DLD1 (cell line): ENCODE measurements at regions not wholly inside any gene's neighbourhood (a gene's known extent, or its start where the extent isn't known, plus 50 kb on each side); places are given as distances from the start of the nearest gene placed in this dataset.

ENCODE experiments used
- in situ Hi-C: cut with HindIII; loops from 2 replicates; pipeline ENCODE4 v1.10.0; 2017; ENCODE audit warnings: low sequenced_read_pairs

DNA sequence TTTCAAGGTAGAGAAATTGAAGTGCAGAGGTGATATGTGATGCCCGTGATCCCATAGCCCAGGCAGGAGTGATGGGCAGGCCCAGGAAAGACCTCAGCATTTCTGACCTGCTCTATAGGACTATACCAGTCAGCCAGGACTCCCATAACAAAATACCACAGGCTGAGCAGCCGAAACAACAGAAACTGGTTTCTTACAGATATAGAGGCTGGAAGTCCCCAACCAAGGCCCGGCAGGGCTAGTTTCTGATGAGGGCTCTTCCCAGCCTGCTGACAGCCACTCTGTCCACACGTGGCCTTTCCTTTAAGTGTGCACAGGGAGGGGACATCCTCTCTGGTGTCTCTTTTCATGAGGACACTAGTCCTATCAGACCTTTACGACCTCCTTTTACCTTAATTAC is 104.2 kb upstream of the AGAP1 start:
- in situ Hi-C loops, result no loop called here

DNA sequence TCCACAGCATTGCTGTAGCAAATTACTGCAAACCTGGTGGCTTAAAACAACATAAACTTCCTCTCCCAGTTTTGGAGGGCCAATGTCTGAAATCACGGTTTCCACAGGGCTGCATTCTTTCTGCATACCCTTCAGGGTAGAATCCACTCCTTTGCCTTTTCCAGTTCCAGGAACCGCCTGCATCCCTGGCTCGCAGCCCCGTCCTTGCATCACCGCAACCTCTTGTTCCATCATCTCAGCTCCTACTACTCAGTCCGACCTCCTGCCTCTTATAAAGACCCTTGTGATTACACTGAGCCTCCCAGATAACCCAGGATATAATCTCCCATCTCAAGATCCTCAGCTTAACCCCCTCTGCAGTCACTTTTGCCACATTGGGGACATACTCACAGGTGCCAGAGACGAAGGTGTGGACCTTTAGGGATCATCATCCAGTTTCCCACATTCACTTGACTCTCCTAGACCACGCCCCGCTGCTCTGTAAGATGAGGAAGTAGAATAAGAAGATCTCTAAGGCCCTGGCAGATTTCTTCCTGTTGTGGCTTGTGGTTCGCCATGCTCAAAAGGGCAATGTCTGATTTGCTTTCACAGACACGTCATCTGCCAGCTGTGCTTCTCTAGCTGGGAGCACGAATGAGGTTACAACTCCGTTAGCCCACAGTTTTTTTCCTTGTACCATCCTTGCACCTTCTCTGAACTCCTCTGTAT is 103.6 kb upstream of the AGAP1 start:
- in situ Hi-C loops, result no loop called here

DNA sequence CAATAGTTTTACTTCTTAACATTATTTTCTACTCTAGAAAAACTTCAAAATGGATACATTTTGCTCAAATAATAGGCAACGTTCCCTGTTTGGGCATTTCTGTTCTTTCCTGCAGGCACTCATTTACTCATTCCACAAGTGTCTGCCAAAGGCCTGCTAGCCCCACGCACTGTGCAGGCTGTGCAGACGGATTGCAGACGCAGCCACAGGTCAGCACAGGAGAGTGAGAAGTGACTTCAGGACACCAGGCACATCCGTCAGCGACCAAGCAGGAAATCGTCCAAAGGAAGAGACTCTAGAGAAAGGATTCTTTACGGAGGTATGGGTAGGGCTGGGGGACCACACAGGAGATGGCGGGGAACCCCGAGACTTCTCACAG is 103.0 kb upstream of the AGAP1 start:
- in situ Hi-C loops, result no loop called here

DNA sequence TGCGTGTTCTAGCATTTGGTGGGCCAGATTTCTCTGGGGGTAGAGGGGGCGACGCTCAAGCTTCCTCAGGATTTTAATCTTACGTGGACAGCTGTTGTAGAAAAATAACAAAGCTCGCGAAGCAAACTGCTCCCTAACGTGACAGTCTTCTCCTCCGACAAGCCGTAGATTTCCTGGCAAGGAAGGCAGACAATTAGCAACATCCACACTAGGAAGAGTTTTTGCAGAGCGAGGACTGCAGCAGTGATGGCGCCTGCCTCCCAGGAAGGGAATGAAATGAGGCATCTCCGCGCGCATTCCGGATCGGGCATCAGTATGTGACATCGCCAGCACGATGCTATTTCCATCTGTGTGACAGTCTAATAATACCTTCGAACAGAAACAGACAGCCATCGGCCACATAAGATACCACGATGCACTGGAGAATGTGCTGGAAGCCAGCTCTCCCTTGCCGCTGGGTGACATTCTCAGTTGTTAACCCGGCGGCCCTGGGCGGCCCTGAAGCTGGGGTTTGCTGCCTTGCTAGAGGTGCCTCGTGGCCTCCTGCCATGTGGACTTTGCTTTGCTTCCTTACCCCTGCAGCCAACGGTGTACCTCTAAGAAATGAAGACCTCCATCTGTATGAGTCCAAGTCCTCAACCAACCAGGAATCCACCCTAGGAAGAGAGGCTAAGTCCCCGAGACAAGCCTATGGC is 101.8 kb upstream of the AGAP1 start:
- in situ Hi-C loops, result no loop called here

DNA sequence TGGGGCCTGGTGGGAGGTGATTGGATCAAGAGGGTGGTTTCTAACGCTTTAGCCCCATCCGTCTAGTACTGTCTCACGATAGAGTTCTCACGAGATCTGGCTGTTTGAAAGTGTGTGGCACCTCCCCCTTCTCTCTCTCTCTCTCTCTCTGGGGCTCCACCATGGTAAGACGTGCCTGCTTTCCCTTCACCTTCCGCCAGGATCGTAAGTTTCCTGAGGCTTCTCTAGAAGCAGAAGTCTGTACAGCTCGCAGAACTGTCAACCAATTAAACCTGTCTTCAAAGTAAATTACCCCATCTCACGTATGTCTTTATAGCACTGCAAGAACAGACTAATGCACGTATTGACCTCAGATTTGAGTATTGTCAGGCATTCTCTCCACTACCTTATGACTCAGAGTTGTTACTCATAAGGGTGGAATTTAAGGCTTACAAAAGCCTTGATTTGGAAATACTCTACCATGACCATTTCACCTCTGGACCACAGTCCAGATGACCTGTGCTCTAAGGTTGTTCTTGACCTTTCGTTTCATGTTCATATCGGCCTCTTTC is 99.5 kb upstream of the AGAP1 start:
- in situ Hi-C loops, result no loop called here

DNA sequence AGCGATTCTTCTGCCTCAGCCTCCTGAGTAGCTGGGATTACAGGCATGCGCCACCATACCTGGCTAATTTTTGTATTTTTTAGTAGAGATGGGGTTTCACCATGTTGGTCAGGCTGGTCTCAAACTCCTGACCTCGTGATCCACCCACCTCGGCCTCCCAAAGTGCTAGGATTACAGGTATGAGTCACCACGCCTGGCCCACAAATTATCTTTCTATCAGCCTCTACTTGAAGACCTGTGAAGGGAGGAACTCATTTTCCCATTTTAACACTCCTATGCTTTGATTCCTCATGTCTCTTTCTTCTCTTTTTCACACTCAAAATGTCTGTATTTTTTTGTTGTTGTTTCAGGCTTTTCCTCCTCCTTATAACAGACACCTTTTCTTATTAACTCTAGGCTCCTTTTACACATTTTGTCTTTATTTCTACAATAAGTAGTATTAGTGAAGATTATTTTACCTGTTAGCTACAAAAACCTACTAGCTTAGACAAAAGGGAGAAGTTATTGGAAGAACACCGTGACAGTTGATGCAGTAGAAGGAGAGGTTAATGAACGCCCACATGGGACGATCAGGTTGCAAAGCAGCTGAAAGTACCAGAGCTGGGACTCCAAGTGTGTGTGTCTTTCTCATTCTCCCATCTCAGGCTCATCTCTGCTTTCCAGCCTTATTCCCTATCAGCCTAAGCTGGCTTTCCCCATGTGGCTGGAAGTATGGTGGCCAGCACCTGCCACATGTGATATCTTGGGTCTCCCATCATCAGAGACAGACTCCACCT is 97.6 kb upstream of the AGAP1 start:
- in situ Hi-C loops, result no loop called here

DNA sequence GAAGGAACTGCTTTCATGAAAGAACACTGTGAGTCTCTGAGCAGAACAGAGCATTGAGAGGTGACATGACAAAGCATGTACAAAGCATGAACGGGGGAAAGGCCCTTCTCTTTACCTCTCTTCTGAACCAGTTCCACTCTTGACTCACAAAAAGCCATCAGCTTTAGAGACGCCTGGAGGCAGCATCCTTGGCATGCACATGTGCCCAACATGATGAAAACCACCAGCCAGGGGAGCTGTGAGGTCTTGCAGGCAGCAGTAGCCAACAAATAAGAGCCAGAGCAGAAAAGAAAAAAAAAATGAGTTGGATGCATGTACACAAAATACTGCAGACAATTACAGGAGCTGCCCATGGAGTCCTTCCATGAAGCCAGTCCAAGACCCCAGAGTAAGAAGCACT is 95.5 kb upstream of the AGAP1 start:
- in situ Hi-C loops, result no loop called here

DNA sequence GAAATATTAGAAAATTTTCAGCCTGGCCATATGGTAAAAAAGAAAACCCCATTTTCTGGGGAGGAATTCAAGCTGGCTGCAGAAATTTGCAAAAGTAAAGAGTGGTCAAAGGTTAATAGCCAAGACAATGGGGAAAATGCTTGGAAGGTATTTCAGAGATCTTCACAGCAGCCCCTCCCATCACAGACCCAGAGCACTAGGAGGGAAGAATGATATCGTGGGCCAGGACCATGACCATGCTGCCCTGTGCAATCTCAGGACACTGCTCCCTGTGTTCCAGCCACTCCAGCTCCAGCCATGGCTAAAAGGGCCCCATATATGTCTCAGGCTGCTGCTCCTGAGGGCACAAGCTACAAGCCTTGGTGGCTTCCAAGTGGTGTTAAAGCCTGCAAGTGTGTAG is 93.9 kb upstream of the AGAP1 start:
- in situ Hi-C loops, result no loop called here

DNA sequence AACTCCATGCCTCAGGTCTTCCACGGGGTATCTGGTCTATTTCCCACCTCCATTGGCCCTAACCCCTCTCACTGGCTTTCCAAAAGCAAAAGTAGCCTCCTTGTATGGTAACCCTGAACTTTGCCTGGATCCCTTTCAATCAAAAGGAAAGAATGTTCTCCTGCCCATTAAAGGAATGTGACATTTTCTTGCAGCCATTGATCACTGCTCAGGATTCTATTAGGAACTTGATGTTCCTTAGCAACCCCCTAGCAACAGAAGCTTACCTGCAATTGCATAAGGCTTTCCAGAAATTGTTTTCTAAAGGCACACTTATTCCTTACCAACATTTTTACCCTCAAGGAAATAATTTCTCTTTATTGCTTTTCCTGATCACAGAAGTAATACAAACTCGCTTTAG is 91.4 kb upstream of the AGAP1 start:
- in situ Hi-C loops, result no loop called here

DNA sequence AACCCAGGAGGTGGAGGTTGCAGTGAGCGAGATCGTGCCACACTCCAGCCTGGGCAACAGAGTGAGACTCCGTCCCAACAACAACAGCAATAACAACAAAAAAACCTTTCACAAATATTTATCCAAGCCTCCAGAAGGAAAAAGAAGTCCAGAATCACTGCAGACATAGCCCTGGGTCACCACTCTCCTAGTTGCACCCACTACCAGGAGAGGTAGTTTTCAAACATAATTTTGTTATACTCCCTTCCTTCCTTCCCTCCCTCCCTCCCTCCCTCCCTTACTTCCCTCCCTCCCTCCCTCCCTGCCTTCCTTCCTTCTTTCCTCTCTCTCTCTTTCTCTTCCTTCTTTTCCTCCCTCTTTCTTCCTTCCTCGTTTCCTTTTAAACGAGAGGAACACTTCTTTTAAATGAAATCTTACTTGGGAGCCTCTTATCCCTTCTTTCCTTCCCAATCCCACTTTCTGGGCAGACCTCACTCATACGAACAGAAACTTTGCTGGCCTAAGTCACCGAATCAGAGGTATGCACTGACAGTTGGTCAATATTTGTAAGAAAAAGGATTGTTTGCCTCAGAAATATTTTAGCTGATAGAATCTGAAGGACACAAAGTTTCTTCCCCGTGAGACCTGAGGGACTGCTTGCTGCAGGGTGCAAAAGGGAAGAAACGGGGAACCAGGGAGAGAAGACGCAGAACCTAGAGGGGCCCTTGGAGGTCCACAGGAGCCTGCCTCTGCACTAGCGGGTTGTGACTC is 88.1 kb upstream of the AGAP1 start:
- in situ Hi-C loops, result no loop called here

DNA sequence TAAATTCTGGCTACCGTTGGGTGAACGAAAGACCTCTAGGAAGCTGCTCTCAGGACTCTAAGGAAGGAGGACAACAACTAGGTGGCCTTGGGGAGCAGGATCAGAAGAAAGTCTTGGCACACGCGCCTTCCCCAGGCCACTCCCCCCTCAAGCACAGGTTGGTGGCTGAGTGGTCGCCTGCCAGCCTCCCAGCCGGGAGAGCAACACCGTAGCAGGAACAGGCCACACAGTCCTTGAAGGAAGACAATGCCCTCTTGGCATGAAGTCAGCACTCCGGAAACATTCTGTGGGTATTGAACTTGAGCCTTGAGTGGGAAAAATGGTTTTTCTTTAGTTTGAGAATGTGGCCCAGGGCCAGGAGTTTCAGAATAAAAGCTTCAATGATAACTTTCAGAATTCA is 87.4 kb upstream of the AGAP1 start:
- in situ Hi-C loops, result no loop called here

DNA sequence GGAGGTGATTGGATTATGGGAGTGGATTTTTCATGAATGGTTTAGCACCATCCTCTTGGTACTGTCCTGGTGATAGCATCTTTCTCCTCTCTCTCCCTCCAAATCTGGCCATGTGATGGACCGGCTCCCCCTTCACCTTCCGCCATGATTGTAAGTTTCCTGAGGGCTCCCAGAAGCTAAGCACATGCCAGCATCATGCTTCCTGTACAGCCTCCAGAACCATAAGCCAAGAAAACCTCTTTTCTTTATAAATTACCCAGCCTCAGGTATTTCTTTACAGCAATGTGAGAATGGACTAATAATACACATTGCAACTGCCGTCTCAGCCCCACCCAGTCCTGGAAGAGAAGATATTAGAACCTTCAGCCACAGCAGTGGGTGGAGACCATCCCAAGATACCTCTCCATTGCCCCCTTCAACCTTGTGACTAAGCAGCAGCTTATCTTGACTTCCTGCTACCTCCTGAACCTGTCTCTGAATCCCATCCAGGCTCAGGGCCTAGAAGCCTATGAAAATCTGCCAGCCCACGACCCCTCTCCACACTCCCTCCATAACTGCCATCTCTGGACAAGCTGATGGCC is 81.8 kb upstream of the AGAP1 start:
- in situ Hi-C loops, result no loop called here

DNA sequence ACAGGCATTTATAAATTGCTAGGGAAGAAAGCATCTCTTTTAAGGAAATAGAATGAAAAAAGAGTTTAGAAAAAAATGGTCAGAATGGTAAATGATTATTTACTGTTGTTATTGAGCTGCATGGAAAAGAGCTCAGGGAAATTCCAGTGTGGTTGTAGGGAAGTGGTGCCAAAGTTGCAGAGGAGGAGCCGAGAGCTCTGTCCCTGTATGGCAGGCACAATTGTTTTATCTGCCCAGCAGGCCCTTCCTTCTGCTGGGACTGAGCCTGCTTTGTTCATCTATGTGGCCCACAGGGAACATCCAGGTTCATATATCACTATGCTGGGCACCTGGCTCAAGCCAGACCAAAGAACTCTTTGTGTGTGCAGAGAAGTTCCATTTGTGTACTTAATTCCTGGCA is 80.8 kb upstream of the AGAP1 start:
- in situ Hi-C loops, result no loop called here

DNA sequence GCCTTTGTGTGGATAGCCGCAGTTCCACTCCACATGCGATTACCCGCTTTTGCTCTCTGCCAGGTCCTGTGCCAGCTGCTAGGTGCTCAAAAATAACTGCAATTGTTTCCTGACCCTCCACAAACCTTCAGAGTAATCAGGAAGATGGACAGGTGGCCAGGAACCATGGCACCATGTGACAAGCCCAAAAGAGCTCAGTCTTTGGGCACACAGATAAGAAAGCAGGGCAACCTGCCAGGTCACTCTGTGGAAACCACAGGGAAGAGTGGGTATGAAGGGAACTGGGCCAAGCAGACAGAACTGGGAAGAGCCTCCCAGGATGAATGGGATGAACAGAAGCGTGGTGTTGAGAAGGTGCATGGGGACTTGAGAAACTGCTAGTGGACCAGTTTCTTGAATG is 79.4 kb upstream of the AGAP1 start:
- in situ Hi-C loops, result no loop called here

DNA sequence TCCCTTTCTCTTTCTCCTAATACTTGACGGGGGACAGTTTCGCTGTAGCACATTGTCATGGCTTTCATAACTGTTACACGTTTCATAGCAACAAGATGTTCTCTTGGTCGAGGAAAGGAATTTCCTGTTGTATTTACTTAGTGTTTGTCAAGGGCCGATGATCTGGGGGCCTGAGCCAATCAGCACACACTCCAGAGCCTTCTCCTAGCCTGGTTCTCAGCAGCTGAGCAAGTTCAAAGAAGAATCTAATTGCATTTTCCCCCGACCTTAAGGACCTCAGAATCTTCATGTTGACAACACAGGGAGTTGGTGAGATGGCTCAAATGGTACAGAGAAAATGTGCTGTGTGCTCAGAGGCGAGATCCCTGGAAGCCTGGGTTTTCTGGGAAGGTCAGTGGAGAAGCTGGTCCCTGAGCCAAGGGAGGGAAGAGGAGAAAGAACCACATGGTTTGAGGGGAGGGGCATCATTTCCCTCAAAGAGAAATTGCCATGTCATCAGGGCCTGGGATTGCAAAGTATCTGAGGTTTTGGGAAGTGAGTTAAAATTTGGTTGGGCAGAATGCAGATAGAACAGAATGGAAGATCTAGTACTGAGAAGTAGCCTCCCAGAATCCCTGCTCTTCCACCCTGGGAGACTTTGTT is 76.9 kb upstream of the AGAP1 start:
- in situ Hi-C loops, result no loop called here

DNA sequence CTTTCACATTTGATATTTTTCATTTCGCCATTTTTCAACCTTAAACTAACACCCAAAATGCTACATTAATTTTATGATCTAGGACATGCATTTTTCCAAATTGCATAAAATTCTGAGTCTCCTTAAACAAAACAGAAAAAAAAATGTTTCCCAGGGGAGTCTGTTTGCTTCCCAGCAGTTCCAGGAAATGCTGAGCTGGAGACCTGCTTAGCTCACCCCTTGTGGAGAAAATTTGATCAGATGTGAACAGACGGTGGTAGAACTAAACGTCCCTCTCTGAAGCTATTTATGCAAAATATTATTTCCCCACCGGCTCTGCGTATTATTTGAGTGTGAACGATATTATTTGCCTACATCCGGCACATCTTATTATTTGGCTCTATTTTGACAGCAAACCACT is 74.9 kb upstream of the AGAP1 start:
- in situ Hi-C loops, result no loop called here

DNA sequence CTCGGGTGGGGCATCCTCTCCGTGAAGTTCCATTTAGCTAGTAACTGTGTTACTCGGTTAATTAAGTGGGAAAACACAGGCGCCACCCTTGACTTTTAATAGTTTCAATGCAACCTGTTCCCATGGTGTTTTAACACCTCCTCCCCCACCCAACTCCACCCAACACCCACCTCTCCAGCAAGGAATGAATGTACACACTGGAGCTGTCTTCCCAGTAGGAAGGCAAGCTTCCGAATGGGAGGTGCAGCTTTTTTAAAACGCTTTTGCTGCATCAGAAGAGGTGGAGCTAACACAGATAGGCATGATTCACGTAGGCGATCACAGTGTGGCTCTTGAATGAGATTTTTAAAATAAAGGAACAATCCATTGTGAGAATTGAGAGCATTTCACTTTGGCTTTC is 73.8 kb upstream of the AGAP1 start:
- in situ Hi-C loops, result no loop called here

DNA sequence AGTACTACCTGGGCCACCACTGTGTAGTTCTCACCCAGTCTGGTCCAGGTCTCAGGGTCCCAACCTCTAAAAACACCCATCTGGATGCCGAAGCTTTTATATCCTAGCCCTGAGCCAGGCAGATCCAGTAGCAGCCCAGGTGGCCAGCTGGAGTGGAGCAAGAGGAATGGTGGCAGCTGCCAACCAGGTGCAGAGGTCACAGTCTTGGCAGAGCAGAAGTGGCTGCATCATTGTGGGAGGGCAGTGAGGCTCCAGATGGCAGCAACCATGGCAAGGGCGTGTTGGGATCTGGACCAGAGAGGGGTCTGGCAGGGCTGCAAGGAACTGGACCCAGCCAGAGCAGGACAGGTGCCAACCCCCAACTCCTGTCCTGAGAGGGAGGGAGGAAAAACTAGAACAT is 72.2 kb upstream of the AGAP1 start:
- in situ Hi-C loops, result no loop called here

DNA sequence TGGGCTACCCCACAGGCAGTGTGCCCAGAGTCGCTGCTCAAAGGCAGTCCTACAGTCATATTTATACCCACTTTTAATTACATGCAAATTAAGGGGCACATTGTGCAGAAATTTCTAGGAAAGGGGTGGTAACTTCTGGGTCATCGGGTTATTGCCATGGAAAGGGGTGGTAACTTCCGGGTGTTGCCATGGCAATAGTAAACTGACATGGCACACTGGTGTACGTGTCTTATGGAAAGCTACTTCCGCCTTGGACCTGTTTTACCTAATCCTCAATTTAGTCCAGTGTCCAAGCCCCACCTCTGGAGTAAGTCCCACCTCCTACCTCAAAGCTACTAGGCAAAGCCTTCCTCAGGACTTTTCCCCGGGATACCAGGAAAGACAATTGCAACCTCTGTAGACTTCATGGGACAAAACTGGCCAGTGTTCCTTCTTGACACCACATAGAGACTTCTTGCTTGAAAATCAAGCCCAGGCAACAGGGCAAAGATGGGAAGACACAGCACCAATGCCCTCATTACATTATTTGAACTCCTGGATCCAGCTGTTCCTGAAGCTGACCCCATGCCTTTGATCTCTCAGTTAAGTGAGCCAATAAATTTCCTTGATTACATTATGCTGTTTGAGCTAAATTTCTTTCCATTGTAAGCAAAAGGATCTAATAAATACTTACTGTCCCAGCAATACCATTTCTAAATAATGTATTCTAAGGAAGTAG is 63.3 kb upstream of the AGAP1 start:
- in situ Hi-C loops, result no loop called here
